Stimulated activated CD8-positive, alpha-beta memory T cell treated with anti-CD3 and anti-CD28 coated beads, Interleukin-4, amount 100 ng/mL, for 48 hours (primary cell): ENCODE measurements at regions not wholly inside any gene's neighbourhood (a gene's known extent, or its start where the extent isn't known, plus 50 kb on each side); places are given as distances from the start of the nearest gene placed in this dataset.

Experiments used
- DNase-seq: peaks from one replicate; pipeline ENCODE4 v3.0.0-alpha.2; 2020

DNA sequence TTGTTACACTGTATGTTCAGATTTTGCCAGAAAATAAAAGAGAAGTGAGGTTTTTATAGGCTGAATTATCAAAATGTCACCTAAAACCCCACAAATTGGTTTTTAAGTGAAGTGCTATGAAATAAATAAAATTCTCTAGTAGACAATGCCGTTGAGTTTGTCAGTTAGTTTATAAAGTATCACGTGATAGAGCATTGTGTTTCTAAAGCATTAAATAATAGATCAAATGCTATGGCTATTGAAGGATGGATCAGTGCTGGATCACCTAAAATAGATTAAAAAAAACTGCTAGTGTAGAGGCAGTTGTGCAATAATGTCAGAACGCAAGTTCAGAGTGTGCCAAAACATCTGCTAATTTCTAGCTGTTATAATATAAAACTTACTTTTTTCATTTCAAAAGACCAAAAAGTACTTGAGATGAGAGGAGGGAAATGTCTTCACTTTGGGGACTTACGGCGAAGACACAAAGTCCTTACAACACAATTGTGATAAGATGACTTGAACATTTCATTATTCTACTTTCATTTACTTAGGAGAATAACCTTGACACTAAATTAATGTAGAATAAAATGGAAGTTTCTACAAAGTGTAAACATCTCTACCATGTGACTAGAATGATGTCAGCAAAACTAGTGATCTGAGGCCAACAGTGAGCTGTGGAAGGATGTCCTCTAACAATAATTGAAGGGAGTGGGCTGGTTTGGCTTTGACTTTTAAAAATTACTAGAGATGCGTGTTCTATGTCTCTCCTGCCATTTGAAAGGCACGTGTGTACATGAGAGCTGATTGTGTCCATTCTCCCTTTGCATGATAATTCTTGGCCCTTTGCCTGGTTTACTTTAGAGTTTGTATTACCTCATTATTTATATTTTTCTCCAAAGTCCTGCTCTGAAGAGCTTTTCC is 154.4 kb upstream of the PDE3A start:
- no peak for DNase-seq

DNA sequence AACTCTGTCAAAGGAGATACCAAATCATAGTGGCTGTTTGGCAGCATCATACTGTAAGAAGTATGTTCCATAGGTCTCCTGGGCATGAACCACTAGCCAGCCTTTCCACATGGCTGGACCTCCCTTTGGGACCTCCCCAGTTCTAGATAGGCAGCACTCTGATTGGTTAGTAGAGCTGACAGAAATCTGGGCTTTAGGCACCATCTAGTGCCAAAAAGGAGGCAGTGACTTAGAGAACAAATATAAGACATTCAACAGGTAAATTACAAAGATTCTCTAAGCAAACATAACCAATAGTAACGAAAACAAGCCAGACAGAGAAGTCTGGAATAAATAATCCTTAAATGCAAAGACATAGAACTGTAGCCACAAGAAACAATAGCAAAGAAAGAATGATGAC is 148.0 kb upstream of the PDE3A start:
- no peak for DNase-seq

DNA sequence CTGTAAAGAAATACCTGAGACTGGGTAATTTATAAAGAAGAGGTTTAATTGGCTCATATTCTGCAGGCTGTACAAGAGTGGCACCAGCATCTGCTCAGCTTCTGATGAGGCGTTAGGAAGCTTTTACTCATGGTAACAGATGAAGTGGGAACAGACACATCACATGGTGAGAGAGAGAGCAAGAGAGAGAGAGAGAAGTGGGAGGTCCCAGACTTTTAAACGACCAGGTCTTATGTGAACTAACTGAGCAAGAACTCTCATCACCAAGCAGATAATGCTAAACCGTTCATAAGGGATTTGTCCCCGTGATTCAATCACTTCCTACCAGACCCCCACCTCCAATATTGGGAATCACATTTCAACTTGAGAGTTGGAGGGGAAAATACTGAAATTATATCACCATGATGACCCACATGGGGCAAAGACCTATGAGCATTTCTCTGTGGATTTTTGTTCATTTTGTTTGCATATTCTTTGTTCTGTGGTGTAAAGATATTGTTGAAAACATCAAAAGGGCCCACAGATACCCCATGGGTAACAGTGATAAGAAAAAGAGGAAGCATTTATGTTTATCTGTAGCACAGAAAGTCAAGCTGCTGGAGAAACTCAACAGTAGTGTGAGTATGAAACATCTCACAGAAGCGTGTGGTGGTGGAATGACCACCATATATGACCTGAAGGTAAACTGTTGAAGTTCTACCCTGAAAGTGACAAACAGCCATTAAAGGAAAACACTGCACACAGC is 135.2 kb upstream of the PDE3A start:
- DNase-seq = no peak

GRCh38 chr12:20234474-20234873 is 133.9 kb upstream of the PDE3A start:
- DNase-seq = no peak

- no peak for DNase-seq
These were observed 131.2 kb upstream of the PDE3A start for GRCh38 chr12:20237091-20237490.

DNA sequence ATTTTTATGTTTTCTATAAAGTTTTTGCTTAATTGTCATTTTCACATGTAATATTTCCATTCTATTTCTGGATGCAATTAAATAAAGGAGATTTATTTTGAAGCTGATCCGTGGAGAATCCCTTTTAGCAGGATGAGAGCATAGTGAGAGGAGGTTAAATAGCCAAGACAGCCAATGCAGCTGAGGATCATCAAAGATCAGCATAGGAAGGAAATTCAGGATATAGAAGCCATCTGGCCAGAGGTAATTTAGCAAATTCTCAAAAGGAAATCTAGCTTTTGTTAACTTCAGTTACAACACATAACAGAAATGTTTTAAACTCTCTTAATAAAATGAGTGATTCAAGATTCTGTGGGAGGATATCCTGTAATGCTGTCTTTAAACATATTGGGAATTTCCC is 122.8 kb upstream of the PDE3A start:
- DNase-seq = no peak

DNA sequence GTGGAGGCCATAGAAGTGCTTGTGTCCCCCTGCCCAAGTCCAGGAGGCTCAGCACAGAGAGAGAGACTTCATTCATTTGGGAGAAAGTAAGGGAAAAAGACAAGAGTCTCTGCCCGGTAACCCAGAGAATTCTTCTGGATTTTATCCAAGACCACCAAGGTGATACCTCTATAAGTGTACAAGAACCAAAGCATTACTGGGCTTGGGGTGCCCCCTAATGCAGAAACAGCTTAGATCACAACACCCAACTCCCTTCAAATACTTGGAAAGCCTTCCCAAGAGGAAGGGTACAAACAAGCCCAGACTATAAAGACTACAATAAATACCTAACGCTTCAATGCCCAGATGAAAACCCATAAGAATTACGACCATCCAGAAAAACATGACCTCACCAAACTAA is 119.7 kb upstream of the PDE3A start:
- DNase-seq = no peak

- no peak for DNase-seq
These were observed 117.6 kb upstream of the PDE3A start for GRCh38 chr12:20250761-20251160.

GRCh38 chr12:20257311-20257710 is 111.0 kb upstream of the PDE3A start:
- no peak for DNase-seq

DNA sequence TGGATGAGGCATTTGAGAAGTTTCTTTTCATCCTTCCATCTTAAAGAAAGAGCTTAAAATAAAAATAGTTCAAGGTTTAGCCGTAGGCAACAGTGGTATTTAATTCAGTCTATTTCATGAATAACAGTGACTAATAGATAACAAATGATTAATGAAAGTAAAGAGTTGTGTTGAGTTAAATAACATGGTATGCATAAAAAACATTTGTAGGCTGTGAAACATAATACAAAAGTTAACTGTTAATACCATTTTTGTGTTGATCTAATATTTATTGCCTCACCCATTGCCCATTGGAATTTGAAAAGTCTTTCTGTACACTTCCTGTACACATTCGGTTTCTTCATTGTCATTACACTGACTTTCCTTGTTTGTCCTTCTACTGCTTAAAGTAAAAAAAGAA is 108.6 kb upstream of the PDE3A start:
- no peak for DNase-seq

DNA sequence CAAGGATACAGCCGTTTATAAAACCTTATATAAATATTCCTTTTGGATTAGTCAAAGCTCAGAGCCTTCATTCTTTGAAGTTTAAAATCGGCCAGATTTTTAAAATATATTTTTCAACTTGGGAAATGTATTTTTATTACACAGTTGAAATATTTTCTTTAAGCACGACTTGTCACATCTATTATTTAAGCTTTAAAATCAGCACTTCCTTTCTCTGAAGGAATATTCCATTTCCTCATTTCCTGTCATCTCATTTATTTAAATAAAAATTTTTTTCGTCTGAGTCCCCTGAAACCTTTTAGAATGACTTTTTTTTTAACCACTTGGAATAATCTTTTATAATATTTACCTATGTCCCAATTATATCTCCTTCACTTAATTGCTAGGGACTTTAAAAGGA is 107.5 kb upstream of the PDE3A start:
- no peak for DNase-seq

DNA sequence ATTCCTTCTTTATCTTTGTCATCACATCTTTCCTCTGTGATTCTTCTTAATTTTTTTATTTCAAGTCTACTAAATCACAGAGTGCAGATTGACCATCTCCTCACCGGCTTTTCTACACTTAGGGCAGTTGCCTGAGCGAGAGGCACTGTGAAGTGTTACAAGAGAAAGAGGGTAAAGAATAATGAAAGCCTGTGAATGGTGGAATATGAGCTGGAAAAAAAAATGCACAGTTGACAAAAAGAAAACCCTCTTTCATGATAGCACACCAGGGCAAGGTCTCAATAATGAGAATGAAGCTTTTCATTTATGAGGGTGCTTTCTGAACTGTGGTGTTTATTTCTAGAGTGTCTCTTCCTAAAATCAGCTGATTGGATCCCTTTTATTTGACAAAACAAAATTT is 106.2 kb upstream of the PDE3A start:
- DNase-seq = no peak

DNA sequence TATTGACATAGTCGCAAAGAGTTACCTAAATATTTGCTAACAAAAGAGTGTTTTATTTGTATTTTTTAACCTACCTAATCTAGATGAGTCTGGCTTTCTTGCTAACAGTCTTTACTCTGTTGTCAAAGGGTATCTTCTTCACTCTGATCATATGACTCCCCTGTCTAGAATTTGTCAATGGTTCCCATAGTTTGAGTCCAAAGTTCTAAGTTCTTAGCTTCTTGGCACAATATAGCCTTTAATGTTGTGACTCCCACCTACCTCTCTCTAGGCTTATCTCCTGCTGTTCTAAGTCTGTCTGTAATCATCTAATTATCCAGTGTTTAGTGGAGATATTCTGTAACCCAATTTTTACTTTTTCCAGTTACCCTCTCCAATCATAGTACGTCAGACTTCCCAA is 104.3 kb upstream of the PDE3A start:
- DNase-seq = no peak

GRCh38 chr12:20264608-20265114 is 103.7 kb upstream of the PDE3A start:
- no peak for DNase-seq

GRCh38 chr12:20268121-20268732 is 100.1 kb upstream of the PDE3A start:
- no peak for DNase-seq

DNA sequence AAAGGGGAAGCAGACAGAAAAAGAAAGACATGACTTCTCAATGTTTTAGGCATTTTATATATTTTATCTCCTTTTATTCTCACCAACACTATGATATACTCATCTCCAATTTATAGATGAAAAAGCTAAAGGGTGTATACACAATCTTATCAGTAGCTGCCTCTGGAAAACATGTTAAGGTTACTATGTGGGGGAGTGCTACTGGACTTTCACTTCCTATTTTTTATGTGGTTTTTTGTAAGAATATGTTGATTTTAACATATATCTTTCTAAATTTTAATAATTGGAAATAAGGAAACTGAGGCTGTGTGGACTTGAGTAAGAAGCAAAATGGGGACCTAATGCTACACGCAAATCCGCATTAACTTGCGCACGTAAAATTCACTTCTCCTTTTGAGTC is 99.6 kb upstream of the PDE3A start:
- DNase-seq = no peak

- no peak for DNase-seq
These were observed 98.8 kb upstream of the PDE3A start for GRCh38 chr12:20269337-20270067.

DNA sequence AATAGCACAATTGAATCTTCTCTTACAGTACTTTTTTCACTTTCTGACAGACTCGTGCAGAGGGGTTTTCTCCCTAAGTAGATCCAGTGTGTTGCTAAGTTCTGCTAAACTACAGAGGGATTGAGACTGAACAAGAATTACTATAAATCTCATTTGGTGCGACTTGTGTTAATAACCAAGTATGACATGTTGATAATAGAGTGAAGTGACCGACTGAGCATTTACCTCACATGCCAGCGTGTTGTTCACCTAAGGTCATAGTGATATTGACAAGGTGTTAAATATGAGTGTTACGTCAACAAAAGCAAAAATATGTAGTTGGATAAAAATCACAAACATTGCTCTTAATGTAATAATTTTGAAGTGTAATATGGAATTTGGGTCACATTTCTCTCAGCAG is 97.8 kb upstream of the PDE3A start:
- DNase-seq = no peak

DNA sequence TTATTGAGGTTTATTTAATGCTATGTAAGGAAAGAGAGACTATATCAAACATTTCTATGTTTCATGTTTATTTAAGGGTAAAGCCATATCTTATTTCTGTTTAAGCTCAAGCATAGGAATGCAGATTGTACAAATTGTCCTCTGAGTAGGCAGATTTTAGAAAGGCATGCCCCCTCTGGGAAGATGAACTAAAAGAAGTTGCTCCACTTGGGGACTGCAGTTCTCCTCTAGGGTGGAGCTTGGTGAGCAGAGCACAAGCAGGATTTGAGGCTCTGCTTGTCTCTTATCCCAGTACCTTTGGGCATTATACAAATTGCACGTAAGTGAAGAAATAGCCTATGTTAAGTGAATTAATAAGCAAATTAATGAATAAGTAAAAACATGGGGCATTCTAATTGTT is 96.2 kb upstream of the PDE3A start:
- DNase-seq = no peak

DNA sequence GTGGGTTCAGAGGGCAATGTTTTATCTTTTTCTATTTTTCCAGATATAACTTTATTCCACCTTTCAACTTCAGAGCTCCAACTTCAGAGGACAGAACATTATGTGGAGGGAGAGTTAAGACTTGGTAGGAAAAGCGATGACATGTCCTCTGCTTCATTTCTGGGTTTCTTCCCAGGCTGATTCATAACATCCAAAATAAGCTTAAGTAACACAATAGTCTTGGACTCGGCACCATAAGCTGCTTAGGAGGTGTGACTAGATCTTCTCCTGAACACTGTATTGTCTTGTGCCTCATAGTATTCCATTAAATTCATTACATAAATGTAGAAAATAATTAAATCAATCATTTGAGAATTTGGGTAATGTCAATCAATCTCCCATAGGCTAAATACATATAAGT is 95.5 kb upstream of the PDE3A start:
- DNase-seq = no peak

- no peak for DNase-seq
These were observed 94.3 kb upstream of the PDE3A start for GRCh38 chr12:20274008-20274407.

- DNase-seq = no peak
These were observed 90.1 kb upstream of the PDE3A start for GRCh38 chr12:20278276-20278675.

- DNase-seq = no peak
These were observed 87.8 kb upstream of the PDE3A start for GRCh38 chr12:20280515-20280914.
